GM21528 (cell line): ENCODE measurements at regions not wholly inside any gene's neighbourhood (a gene's known extent, or its start where the extent isn't known, plus 50 kb on each side); places are given as distances from the start of the nearest gene placed in this dataset.

Source experiments
- ATAC-seq: cut with Tn5 transposase; IDR thresholded peaks from one replicate; pipeline ENCODE4 v1.9.1; 2021; ENCODE audit warnings: mild to moderate bottlenecking, moderate library complexity; ENCODE audit not compliant: unreplicated experiment, low FRiP score

- ATAC-seq: no peak
These were observed 191.4 kb upstream of the HES1 start for GRCh38 chr3:193944518-193944884.

- no peak for ATAC-seq
These were observed 190.8 kb upstream of the HES1 start for GRCh38 chr3:193945143-193945542.

GRCh38 chr3:193946945-193947344 is 189.0 kb upstream of the HES1 start:
- ATAC-seq: no peak

- ATAC-seq: no peak
These were observed 188.4 kb upstream of the HES1 start for GRCh38 chr3:193947596-193947995.

GRCh38 chr3:193948459-193948858 is 187.5 kb upstream of the HES1 start:
- no peak for ATAC-seq

GRCh38 chr3:193951859-193952258 is 184.1 kb upstream of the HES1 start:
- no peak for ATAC-seq

- ATAC-seq: no peak
These were observed 181.2 kb upstream of the HES1 start for GRCh38 chr3:193954752-193955151.

- no peak for ATAC-seq
These were observed 180.2 kb upstream of the HES1 start for GRCh38 chr3:193955719-193956118.

GRCh38 chr3:193959861-193960260 is 176.1 kb upstream of the HES1 start:
- no peak for ATAC-seq

- no peak for ATAC-seq
These were observed 175.3 kb upstream of the HES1 start for GRCh38 chr3:193960487-193961274.

GRCh38 chr3:193962986-193963685 is 172.8 kb upstream of the HES1 start:
- ATAC-seq: no peak

GRCh38 chr3:193963808-193964516 is 172.0 kb upstream of the HES1 start:
- ATAC-seq: peak; percentile 79

- no peak for ATAC-seq
These were observed 171.4 kb upstream of the HES1 start for GRCh38 chr3:193964517-193964880.

GRCh38 chr3:193968380-193968974 is 167.5 kb upstream of the HES1 start:
- no peak for ATAC-seq

GRCh38 chr3:193970131-193970772 is 165.7 kb upstream of the HES1 start:
- ATAC-seq: peak; percentile 57

GRCh38 chr3:193970773-193971206 is 165.2 kb upstream of the HES1 start:
- peak; percentile 37 for ATAC-seq

GRCh38 chr3:193971261-193971751 is 164.6 kb upstream of the HES1 start:
- ATAC-seq: peak; percentile 71

GRCh38 chr3:193971966-193972365 is 164.0 kb upstream of the HES1 start:
- ATAC-seq: no peak

GRCh38 chr3:193972832-193973231 is 163.1 kb upstream of the HES1 start:
- ATAC-seq: no peak

- no peak for ATAC-seq
These were observed 161.7 kb upstream of the HES1 start for GRCh38 chr3:193974191-193974652.
